ENCODE measurements at regions not wholly inside any gene's neighbourhood (a gene's known extent, or its start where the extent isn't known, plus 50 kb on each side); places are given as distances from the start of the nearest gene placed in this dataset.
"Not testable (repeated sequence)": the region's sequence is repeated elsewhere in the genome, so short reads cannot be mapped to it uniquely, and the experiment has no call there.

DNA sequence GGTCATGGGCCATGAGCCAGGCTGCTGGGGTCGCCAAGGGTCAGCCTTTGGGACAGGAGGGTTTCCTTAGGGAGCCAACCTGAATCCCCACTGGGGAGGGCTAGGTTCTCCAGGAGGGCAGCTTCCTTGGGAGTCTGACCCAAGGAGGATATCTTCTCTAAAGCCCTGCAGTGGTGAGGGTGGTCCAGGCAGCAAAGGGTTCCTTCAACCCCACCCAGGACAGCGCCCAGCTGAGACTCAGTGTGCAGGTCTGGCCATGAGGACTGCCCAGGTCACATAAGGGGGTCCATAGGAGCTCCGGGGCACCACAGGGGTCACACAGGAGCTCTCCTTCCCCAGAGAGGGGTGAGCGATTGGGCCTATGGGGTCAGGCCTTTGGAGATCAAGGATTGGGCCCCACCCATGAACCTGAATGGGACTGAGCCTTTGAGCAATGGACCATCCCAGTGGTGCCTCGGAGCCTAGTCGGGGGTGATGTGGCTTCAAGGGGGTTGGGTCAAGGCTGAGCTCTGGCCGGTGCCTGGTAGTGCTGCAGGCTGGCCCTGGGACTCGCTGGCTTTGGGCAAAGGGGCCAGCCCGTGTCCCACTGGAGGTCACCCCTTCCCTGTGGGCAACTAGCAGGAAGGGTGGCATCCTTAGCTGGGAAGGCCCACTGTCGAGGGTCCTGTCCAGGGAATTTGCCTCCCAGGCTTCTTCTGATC, 216.5 kb downstream of the SNRPN start:
- H3K36me3 ChIP-seq (replicated peaks in 1 of 2), result no peaks in the 10 kb centered on the region
- TF ChIP-seq, protein P1, sequence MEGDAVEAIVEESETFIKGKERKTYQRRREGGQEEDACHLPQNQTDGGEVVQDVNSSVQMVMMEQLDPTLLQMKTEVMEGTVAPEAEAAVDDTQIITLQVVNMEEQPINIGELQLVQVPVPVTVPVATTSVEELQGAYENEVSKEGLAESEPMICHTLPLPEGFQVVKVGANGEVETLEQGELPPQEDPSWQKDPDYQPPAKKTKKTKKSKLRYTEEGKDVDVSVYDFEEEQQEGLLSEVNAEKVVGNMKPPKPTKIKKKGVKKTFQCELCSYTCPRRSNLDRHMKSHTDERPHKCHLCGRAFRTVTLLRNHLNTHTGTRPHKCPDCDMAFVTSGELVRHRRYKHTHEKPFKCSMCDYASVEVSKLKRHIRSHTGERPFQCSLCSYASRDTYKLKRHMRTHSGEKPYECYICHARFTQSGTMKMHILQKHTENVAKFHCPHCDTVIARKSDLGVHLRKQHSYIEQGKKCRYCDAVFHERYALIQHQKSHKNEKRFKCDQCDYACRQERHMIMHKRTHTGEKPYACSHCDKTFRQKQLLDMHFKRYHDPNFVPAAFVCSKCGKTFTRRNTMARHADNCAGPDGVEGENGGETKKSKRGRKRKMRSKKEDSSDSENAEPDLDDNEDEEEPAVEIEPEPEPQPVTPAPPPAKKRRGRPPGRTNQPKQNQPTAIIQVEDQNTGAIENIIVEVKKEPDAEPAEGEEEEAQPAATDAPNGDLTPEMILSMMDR (IDR thresholded peaks at IDR 0.05), result no peak
- no peak for TF ChIP-seq POLR2A (IDR thresholded peaks at IDR 0.05)
- H3K4me1 ChIP-seq (replicated peaks in 1 of 2), result no peaks in the 10 kb centered on the region
- WGBS, 4 donors, result 57 to 90% (median 82%) methylated on average over 1 to 10 of the region's 10 CpGs
- H3K9me3 ChIP-seq (replicated peaks in 1 of 3), result peaks cover 0 to 13% (median 0%) of the 10 kb centered on the region in 3 donors
- peak in 4 of 7 donors; percentile 5 to 38 (median 12) for DNase-seq
- no peaks in the 10 kb centered on the region for H3K27me3 ChIP-seq
- H3K27ac ChIP-seq, result no peak overlapping the region
- intact Hi-C loops (cut with DNase I), result no loop called here
- H3K4me3 ChIP-seq, result no peak overlapping the region

DNA sequence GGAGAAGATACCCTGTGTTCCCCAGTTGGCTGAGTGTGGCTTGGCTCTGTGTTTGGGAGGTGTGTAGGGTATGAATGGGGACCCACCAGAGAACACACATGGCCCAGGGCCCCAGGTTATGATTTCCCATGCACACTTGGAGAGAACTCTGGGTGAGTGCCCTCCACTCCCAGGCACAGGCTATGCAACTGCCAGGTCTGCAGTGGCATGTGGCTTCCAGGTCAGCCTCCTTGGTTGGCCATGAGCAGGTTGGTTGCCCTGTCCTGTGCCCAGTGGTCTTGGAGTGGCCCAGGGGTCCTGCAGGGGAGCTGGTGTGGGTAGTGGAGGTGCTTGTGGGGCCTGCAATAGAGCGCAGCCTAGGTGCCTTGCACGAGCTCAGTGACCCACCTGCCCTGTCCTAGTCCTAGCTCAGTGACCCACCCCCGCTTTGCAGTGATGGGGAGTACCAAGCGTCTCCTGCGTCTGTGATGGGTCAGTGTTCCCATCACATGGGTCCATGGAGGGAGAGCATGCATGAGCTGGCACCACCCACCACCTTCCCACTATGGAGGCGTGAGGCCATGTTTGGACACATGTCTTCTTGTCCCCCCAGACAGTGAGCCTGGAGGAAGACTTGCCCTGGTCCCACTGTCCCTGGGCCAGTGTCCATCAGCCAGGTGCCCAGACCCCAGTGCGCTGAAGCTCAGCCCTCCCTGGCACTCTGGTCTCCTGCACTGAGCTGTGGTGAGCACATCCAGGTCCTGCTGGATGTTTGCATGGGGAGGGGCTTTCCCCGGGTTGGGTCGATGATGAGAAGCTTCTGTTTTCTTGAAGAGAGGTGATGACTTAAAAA, 217.3 kb downstream of the SNRPN start:
- Histone ChIP-seq H3K4me1 (replicated peaks in 1 of 2) (no peaks in the 10 kb centered on the region), H3K36me3 (replicated peaks in 1 of 2) (no peaks in the 10 kb centered on the region), H3K27ac (no peak overlapping the region), H3K9me3 (replicated peaks in 1 of 3) (peaks cover 0 to 13% (median 0%) of the 10 kb centered on the region in 3 donors), H3K4me3 (no peak overlapping the region), H3K27me3 (no peaks in the 10 kb centered on the region)
- 85 to 93% (median 86%) methylated on average over 8 to 9 of the region's 9 CpGs for WGBS, 4 donors
- TF ChIP-seq, protein P1 (IDR thresholded peaks at IDR 0.05), result no peak
- no peak for TF ChIP-seq POLR2A (IDR thresholded peaks at IDR 0.05)
- intact Hi-C loops (cut with DNase I), result no loop called here
- peak in 4 of 7 donors; percentile 3 to 39 (median 10) for DNase-seq

DNA sequence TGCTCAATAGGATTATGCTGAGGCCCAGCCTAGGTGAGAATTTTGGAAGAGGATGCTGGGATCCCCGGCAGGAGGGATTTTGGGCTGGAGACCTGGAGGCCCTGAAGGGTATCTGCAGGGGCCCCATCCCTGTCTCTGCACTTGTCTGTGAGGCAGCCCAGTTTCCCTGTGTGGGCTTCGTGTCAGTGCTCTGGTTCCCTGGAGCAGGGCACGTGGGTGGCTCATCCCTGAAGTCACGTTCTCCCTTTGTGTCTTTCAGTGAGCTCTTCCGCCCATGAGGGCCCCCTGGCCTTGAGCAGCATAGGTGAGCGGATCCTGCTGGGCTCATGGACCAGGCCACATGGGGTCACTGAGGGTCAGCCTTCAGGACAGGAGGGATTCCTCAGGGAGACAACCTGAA, 217.9 kb downstream of the SNRPN start:
- Histone ChIP-seq H3K4me3 (no peak overlapping the region), H3K27me3 (no peaks in the 10 kb centered on the region), H3K4me1 (replicated peaks in 1 of 2) (no peaks in the 10 kb centered on the region), H3K27ac (no peak overlapping the region), H3K9me3 (replicated peaks in 1 of 3) (peaks cover 0 to 13% (median 0%) of the 10 kb centered on the region in 3 donors), H3K36me3 (replicated peaks in 1 of 2) (no peaks in the 10 kb centered on the region)
- whole genome bisulfite sequencing, 4 donors, result 84 to 92% (median 90%) methylated on average over 2 to 6 of the region's 6 CpGs
- peak in 2 of 7 donors; percentile 3 to 20 for DNase-seq
- TF ChIP-seq POLR2A (IDR thresholded peaks at IDR 0.05), result no peak
- TF ChIP-seq, protein P1 (IDR thresholded peaks at IDR 0.05), result no peak
- intact Hi-C loops (cut with DNase I), result no loop called here

DNA sequence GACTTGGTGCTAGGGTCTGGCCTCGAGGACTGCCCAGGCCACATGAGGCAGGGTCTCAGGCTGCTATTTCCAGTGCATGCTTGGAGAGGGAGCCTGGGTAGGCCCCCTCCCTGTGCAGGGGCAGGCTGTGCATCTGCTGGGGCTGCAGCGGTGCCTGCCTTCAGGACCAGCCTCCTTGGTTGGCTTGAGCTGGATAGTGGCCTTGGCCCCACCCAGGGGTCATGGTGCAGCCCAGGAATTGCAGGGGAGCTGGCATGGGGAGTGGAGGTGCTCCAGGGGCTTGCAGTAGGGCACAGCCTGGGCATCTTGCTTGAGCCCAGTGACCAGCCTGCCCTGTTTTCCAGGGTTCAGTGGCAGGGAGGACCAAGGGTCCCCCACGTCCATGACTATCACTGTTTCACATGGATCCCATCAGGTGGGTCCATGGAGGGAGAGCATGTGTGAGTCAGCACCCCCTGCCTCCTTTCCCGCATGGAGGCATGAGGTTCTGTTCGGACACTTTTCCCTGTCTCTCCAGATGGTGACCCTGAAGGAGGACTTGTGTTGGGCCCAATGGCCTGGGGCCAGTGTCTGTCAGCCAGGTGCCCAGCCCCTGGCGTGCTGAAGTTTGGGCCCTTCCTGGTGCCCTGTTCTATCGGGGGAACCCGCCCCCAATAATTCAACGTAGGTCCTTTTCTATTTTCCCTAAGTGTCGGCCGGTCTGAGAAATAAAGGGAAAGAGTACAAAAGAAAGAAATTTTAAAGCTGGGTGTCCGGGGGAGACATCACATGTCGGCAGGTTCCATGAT, 218.6 kb downstream of the SNRPN start:
- DNase-seq, result peak in 3 of 7 donors; percentile 3 to 27 (median 3)
- Histone ChIP-seq H3K27me3 (no peaks in the 10 kb centered on the region), H3K4me3 (no peak overlapping the region), H3K27ac (no peak overlapping the region), H3K4me1 (replicated peaks in 1 of 2) (no peaks in the 10 kb centered on the region), H3K9me3 (replicated peaks in 1 of 3) (peaks cover 0 to 13% (median 0%) of the 10 kb centered on the region in 3 donors), H3K36me3 (replicated peaks in 1 of 2) (no peaks in the 10 kb centered on the region)
- no peak for TF ChIP-seq POLR2A (IDR thresholded peaks at IDR 0.05)
- TF ChIP-seq, protein P1 (IDR thresholded peaks at IDR 0.05), result no peak
- WGBS, 4 donors, result 82 to 86% (median 84%) methylated on average over 11 to 13 of the region's 13 CpGs
- intact Hi-C loops (cut with DNase I), result no loop called here

DNA sequence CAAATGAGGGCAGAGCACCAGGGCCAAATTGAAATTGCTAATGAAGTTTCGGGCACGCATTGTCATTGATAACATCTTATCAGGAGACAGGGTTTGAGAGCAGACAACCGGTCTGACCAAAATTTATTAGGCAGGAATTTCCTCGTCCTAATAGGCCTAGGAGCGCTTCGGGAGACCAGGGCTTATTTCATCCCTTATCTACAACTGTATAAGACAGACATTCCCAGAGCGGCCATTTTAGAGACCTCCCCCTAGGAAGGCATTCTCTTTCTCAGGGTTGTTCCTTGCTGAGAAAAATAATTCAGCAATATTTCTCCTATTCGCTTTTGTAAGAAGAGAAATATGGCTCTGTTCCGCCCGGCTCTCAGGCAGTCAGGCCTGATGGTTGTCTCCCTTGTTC, 219.4 kb downstream of the SNRPN start:
- 80 to 90% (median 83%) methylated on average over 10 of the region's 10 CpGs for WGBS, 4 donors
- H3K27me3 ChIP-seq; H3K27ac ChIP-seq; H3K4me3 ChIP-seq; H3K36me3 ChIP-seq (replicated peaks in 1 of 2); H3K4me1 ChIP-seq (replicated peaks in 1 of 2); intact Hi-C loops (cut with DNase I): not testable (repeated sequence)
- peak in 1 of 7 donors; percentile 11 for DNase-seq
- peaks cover 0 to 13% (median 0%) of the 10 kb centered on the region in 3 donors for H3K9me3 ChIP-seq (replicated peaks in 1 of 3)
